Body of pancreas (tissue), 4 donors: ENCODE measurements at regions not wholly inside any gene's neighbourhood (a gene's known extent, or its start where the extent isn't known, plus 50 kb on each side); places are given as distances from the start of the nearest gene placed in this dataset.
"Not testable (repeated sequence)": the region's sequence is repeated elsewhere in the genome, so short reads cannot be mapped to it uniquely, and the experiment has no call there.

Experiments used
- ATAC-seq: fragments of 150-250 bp; one replicate; pipeline ENCODE4 v1.9.1; 2016
- DNase-seq, 4 donors: peaks; one replicate each; pipeline ENCODE4 v3.0.0-alpha.2; 2019
- H3K27ac ChIP-seq, 4 donors: fragments of 200-600 bp; sonication (generic); 1 replicate in 3 of 4; 2 replicates in 1 of 4; pipeline versions ENCODE4 v1.5.1 to v1.6.1; 2016 to 2019; ENCODE audit warnings: mild to moderate bottlenecking in 1 of 4, mixed read lengths in 1 of 4, moderate library complexity in 1 of 4
- H3K27me3 ChIP-seq, 2 donors: fragments of 200-600 bp; sonication (generic); one replicate each; pipeline ENCODE4 v1.6.0; 2016; ENCODE audit warnings: mild to moderate bottlenecking in 1 of 2
- H3K36me3 ChIP-seq, 2 donors: fragments of 200-600 bp; sonication (generic); replicated peaks in 1 of 2; 2 replicates each; pipeline ENCODE4 v1.5.1; 2016; ENCODE audit warnings: low read depth in 2 of 2; ENCODE audit not compliant: insufficient read depth in 1 of 2
- H3K4me1 ChIP-seq: fragments of 200-600 bp; sonication (generic); one replicate; pipeline ENCODE4 v1.6.0; 2016
- H3K4me3 ChIP-seq, 2 donors: fragments of 200-600 bp; sonication (generic); 1 replicate in 1 of 2; 2 replicates in 1 of 2; pipeline ENCODE4 v1.5.1; 2016 to 2019
- H3K9me3 ChIP-seq, 3 donors: fragments of 200-600 bp; sonication (generic); 1 replicate in 2 of 3; 2 replicates in 1 of 3; pipeline ENCODE4 v1.5.1; 2016
- CTCF ChIP-seq, 7 experiments: fragments of 450-650 bp in 4 of 7; fragments of 200-600 bp in 3 of 7; sonication (generic) in 3 of 7; IDR thresholded peaks; one replicate each; pipeline ENCODE4 v1.5.1; 2016 to 2019; ENCODE audit warnings: antibody characterized with exemption in 7 of 7
- POLR2A ChIP-seq, 3 donors: fragments of 450-650 bp; IDR thresholded peaks; one replicate each; pipeline ENCODE4 v1.6.1; 2016; ENCODE audit warnings: antibody characterized with exemption in 3 of 3, mild to moderate bottlenecking in 2 of 3
- WGBS, 2 donors: methylation state at CpG; one replicate each; pipeline ENCODE4 v1.1.5; 2017; 5-methylcytosine and 5-hydroxymethylcytosine counted together
- intact Hi-C: fragments of 100-400 bp; cut with DNase I; formaldehyde crosslinking; loops from one replicate; pipeline ENCODE4 v1.15.1; 2023

GRCh38 chr14:22375321-22375930, 213.6 kb downstream of the DAD1 start:
- Histone ChIP-seq H3K27ac (no peak overlapping the region), H3K4me1 (no peaks in the 10 kb centered on the region), H3K9me3 (no peaks in the 10 kb centered on the region), H3K36me3 (no peaks in the 10 kb centered on the region), H3K27me3 (peaks cover 0 to 6% of the 10 kb centered on the region in 2 donors), H3K4me3 (no peak overlapping the region)
- 1 to 5% methylated on average over 2 of the region's 2 CpGs for WGBS, 2 donors
- intact Hi-C loops, result no loop called here
- peak in 2 of 4 donors; percentile 23 to 29 for DNase-seq
- TF ChIP-seq CTCF (IDR thresholded peaks at IDR 0.05) (peak in 6 of 7 experiments; percentile 37 to 75 (median 54)), POLR2A (IDR thresholded peaks at IDR 0.05) (no peak)
- ATAC-seq, result no peak

GRCh38 chr14:22370084-22370847, 218.8 kb downstream of the DAD1 start:
- Histone ChIP-seq H3K27ac (peak overlapping the region in 2 of 4 donors; percentile 4 to 44), H3K36me3 (no peaks in the 10 kb centered on the region), H3K4me1 (no peaks in the 10 kb centered on the region), H3K27me3 (no peaks in the 10 kb centered on the region), H3K9me3 (no peaks in the 10 kb centered on the region), H3K4me3 (no peak overlapping the region)
- 58 to 61% methylated on average over 2 of the region's 2 CpGs for WGBS, 2 donors
- TF ChIP-seq CTCF (IDR thresholded peaks at IDR 0.05), result no peak
- TF ChIP-seq POLR2A (IDR thresholded peaks at IDR 0.05), result no peak
- DNase-seq (peak in 3 of 4 donors; percentile 19 to 66 (median 52)), ATAC-seq (peak; percentile 87)
- intact Hi-C loops, result loop anchor here (5.0 kb wide), 1 partner anchor 48 kb away; no protein-coding TSS in a partner anchor

GRCh38 chr14:22358726-22359125, 230.3 kb downstream of the DAD1 start:
- DNase-seq, result no peak
- H3K4me3 ChIP-seq, result no peak overlapping the region
- no peaks in the 10 kb centered on the region for H3K4me1 ChIP-seq
- TF ChIP-seq CTCF (IDR thresholded peaks at IDR 0.05) (no peak), POLR2A (IDR thresholded peaks at IDR 0.05) (no peak)
- no peak overlapping the region for H3K27ac ChIP-seq
- no peaks in the 10 kb centered on the region for H3K36me3 ChIP-seq
- H3K27me3 ChIP-seq, result no peaks in the 10 kb centered on the region
- intact Hi-C loops, result no loop called here
- ATAC-seq, result no peak
- no peaks in the 10 kb centered on the region for H3K9me3 ChIP-seq

- H3K4me3 ChIP-seq, H3K27me3 ChIP-seq, H3K9me3 ChIP-seq, DNase-seq, H3K4me1 ChIP-seq, ATAC-seq, H3K27ac ChIP-seq, intact Hi-C loops, H3K36me3 ChIP-seq: not testable (repeated sequence)
- 20 to 45% methylated on average over 1 to 4 of the region's 4 CpGs for WGBS, 2 donors
Observed at GRCh38 chr14:22349281-22349680, 239.7 kb downstream of the DAD1 start.

GRCh38 chr14:22344673-22345072, 244.4 kb downstream of the DAD1 start:
- ATAC-seq (no peak), DNase-seq (no peak)
- H3K27ac ChIP-seq, result no peak overlapping the region
- no peaks in the 10 kb centered on the region for H3K27me3 ChIP-seq
- H3K9me3 ChIP-seq, result peaks cover 0 to 10% (median 0%) of the 10 kb centered on the region in 3 donors
- H3K4me1 ChIP-seq, result no peaks in the 10 kb centered on the region
- WGBS, 2 donors, result 60 to 65% methylated on average over 3 of the region's 3 CpGs
- no peak for TF ChIP-seq CTCF (IDR thresholded peaks at IDR 0.05)
- no peak for TF ChIP-seq POLR2A (IDR thresholded peaks at IDR 0.05)
- no peak overlapping the region for H3K4me3 ChIP-seq
- no peaks in the 10 kb centered on the region for H3K36me3 ChIP-seq
- intact Hi-C loops, result no loop called here

GRCh38 chr14:22344209-22344608, 244.8 kb downstream of the DAD1 start:
- intact Hi-C loops, H3K27ac ChIP-seq, H3K27me3 ChIP-seq, H3K4me1 ChIP-seq, DNase-seq, H3K4me3 ChIP-seq, ATAC-seq, H3K36me3 ChIP-seq: not testable (repeated sequence)
- WGBS, 2 donors, result 70 to 72% methylated on average over 4 of the region's 4 CpGs
- peaks cover 0 to 10% (median 0%) of the 10 kb centered on the region in 3 donors for H3K9me3 ChIP-seq
